ENCODE measurements at regions not wholly inside any gene's neighbourhood (a gene's known extent, or its start where the extent isn't known, plus 50 kb on each side); places are given as distances from the start of the nearest gene placed in this dataset.
"Not testable (repeated sequence)": the region's sequence is repeated elsewhere in the genome, so short reads cannot be mapped to it uniquely, and the experiment has no call there.

- DNase-seq (ENCODE audit: low spot score): no peak
Measured at GRCh38 chr1:115453666-115454065, 115.6 kb upstream of the NGF start.

DNA sequence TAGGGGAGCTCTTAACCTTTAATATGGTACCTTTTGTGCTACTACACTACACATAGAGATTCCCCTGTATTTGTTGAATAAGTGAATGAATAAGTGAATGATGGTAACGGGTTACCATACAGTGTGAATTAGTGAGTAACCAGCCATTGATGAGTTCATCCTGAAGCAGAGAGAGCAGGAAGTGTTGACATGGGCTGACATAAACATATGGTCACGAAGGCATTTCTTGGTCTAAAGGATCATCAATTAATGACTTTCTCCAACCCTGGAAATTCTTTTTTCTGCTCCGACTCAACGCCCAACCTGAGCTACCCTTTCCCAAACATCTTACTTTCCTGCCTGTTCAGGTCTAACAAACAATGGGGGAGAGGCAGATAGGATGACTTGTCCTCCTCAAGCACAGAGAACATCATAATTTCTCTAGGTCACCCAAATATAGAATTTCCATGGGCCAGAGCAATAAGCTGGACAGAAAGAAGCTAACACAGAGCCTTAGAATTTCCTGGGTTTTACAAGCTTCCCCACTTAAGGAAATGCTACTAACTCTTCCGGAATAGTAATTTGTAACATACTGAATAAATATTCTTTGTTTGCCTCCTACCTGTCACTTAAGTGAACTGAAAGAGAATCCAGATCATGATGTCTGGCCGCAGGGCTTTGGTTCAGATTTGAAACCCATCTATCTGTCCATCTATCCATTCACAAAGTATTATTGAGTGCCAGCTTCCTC lies 114.7 kb upstream of the NGF start:
- no peak for DNase-seq (ENCODE audit: low spot score)

DNA sequence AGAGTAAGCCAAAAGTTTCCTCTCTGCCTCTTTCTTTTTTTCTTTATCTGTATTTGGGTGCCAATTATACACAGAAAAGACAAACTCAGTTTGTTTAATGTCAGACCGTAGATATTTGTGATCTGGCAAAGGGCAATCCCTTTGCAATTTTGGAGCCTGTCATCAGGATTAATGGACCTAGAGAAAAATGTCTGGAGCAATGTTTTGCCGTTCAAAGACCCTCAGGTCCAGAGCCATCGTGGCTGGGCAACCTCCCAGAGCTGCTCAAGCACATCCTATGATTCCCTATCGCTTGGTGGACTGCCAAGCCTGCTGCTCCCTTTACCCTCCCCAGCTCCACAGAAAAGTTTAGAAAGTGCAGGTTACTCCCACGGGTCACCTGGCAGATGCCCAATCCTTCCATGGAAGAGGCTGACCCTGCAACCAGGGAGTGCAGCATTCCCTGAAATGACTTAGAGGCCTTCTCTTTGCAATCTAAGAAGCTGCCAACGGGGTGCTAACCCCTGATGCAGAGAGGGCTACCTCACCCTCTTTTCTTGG lies 112.5 kb upstream of the NGF start:
- no peak for DNase-seq (ENCODE audit: low spot score)

- DNase-seq (ENCODE audit: low spot score): no peak
Measured at GRCh38 chr1:115448282-115449044, 110.4 kb upstream of the NGF start.

DNA sequence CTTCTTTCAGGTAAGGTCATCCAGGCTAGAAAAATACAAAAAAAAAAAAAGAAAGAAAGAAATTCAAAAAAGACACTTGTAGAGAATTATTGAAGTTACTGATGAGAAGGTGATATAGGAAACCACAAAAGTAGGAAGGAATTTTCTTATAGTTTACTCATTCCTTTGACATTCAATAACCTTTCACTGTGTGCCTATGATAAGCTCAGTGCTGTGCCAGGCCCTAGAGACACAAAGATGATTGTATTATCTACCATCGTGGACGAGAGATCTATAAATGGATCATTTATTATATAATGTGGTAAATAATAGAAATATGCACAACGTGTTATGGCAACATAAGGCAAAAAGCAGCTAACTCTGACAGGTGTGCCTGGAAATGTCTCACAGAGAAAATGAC lies 109.6 kb upstream of the NGF start:
- DNase-seq (ENCODE audit: low spot score): no peak

DNA sequence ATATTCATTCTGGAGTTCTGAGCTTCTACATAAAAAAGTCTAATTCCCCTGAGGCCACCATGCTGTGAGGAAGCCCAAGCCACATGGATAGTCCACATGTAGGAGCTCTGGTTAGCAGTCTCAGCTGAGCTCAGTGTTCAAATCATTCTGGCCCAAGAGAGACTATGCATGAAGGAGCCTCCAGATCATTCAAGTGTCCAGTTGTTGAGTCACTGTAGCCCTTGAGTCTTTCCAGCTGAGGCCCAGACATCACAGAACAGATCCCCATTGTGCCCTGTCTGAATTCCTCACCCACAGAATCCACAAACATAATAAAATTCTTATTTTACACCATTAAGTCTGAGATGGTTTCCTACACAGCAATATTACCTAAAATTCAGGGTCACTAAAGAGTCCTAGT lies 107.0 kb upstream of the NGF start:
- DNase-seq (ENCODE audit: low spot score): no peak

- no peak for DNase-seq (ENCODE audit: low spot score)
Measured at GRCh38 chr1:115440733-115441132, 102.7 kb upstream of the NGF start.

DNA sequence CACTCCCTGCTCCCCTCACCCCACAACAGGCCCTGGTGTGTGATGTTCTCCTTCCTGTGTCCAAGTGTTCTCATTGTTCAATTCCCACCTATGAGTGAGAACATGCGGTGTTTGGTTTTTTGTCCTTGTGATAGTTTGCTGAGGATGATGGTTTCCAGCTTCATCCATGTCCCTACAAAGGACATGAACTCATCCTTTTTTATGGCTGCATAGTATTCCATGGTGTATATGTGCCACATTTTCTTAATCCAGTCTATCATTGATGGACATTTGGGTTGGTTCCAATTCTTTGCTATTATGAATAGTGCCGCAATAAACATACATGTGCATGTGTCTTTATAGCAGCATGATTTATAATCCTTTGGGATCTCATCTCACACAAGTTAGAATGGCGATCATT lies 101.5 kb upstream of the NGF start:
- DNase-seq (ENCODE audit: low spot score): not testable (repeated sequence)

- no peak for DNase-seq (ENCODE audit: low spot score)
Measured at GRCh38 chr1:115437196-115437595, 99.1 kb upstream of the NGF start.

DNA sequence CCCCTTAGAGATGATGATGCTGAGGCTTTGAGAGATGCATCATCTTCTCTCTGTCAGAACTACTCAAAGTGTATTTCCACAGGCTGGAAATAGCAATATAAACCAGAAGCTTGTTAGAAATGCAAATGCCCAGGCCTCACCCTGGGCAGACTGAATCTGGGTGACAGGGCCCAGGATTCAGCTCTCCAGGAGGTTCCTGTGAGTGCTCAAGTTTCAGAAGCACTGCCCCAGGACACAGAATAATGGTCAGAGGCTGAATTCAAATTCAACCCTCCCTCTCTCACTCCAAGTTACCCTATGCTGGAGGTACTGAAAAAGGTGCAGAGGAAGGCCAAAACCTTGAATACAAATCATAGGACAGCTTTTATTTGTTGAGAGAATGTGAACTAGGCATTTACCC lies 98.5 kb upstream of the NGF start:
- no peak for DNase-seq (ENCODE audit: low spot score)

DNA sequence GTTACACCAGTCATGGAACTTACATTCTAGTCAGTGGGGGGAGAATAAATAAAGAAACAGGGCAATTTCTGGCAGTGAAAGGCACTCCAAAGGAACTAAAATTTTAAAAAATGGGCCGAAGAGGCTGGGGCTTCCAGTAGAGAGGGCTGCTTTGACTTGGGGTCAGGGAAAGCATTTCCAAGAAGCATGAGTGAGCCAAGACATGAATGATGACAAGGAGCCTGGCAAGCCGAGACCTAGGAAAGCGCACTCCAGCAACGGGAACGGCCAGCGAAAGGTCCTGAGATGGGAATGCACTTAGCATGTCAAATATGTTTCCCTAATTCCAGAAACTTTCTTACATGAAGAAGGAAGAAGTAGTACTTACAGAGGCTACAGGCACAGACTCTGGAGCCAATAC lies 95.4 kb upstream of the NGF start:
- DNase-seq (ENCODE audit: low spot score): no peak

DNA sequence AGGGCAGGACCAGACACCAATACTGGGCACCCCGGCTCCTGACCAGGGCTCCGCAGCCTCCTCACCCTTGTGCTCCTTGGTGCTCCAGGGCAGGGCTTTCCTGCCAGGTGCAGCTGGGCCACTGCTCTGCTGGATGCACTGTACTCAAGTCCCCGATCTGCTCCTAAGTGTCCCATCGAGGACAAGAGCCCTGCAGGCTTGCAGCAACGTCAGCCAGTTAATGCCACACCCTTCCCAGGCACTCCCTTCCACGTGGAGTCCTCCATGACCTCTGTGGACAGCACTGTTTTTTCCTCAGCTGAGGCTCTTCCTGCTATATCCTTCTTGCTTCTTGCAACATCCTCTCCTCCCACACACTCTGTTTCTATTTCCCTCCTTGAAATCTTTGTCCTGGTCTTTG lies 94.0 kb upstream of the NGF start:
- DNase-seq (ENCODE audit: low spot score): no peak

DNA sequence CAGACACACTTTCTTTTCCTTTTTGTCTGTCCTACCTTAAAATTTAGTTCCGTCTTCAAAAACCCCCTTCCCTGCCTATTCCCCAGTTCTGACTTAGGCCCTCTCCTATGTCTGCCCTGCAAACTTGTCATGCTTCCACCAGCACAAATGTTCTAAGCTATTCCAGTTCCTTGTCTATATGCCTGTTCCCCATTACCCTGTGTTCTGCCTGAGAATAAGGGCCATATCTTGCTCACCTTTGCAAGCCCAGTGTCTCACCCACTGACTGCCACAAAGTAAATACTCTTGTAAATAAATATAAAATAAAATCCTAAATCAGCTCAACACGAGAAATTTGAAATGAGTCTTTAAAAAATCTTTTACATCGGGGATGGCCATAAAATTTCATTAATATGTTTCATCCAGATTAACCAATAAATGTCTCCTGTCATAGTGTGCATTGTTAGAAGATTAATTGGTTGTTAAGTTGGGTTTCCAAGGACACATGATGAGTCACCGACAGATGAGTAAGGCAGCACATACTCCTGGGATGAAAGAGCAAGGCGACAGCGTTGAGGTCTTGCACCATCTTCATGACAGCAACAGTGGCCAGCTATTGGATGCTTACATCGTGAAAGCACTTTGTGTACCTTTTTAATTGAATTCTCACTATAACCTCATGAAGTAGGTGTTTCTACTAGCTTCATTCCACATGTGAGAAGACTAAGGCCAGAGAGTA lies 92.6 kb upstream of the NGF start:
- peak; percentile 81 for DNase-seq (ENCODE audit: low spot score)

DNA sequence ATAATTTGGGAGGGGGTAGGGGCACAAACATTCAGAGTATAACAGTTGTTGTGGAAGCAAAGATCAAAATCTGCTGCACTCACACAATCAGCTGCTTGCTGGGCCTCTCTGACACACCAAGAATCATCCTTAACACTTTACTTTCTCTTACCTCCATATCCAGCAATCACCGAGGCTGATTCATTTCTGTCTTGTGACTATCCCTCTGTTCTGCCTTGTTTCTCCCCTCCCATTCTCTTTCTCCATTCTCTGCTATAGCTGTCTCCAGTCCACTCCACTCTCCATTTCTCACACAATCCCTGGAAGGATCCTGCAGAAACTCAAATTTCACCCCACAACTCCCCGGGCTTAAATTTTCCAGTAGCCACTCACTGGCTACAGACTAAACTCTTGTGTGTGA lies 91.8 kb upstream of the NGF start:
- peak; percentile 21 for DNase-seq (ENCODE audit: low spot score)

- DNase-seq (ENCODE audit: low spot score): peak; percentile 32
Measured at GRCh38 chr1:115429241-115429640, 91.2 kb upstream of the NGF start.

GRCh38 chr1:115428676-115429075 lies 90.6 kb upstream of the NGF start:
- DNase-seq (ENCODE audit: low spot score): no peak

DNA sequence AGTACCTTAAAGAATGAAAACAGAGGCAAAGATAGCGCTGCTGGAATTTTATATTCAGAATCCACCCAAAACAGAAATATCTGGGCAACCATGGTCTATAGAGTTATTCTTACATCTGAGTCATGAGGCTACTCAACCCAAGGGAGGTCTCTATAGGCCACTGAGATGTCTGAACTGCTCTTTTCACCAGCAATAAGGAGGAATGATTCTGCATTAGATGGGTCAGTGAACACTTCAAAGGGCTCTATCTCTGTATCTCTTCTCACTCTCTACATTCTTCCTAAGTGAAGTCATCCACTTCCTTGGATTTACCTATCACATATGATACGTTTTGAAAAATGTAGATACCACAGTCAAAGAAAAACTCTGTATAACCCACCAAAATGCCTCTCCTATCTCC lies 90.2 kb upstream of the NGF start:
- no peak for DNase-seq (ENCODE audit: low spot score)

- no peak for DNase-seq (ENCODE audit: low spot score)
Measured at GRCh38 chr1:115426956-115427355, 88.9 kb upstream of the NGF start.

DNA sequence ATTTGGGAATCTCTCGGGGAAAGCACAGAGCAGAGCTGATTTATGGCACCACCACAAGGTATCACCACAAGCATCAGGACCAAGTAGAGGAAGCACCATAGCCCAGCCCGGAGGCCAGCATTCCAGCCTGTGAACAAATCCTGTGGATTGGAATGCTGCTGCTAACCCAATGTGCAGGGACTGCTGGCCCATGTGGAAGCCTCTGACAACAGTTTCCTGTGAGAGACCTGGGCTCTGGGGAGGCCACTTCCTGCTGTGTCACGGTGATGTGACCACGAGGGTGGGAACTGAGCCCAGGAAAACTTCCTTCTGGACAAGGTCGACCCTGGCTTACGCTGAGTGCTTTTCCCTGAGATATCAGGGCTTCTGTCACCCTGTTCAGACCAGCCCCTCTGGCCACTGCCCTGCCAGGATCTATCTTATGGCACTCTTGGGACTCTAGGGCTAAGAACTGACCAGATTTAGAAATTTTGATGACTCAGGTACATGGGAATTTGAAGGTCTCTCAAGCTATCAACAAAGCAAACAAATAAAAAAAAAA lies 88.3 kb upstream of the NGF start:
- peak; percentile 61 for DNase-seq (ENCODE audit: low spot score)

DNA sequence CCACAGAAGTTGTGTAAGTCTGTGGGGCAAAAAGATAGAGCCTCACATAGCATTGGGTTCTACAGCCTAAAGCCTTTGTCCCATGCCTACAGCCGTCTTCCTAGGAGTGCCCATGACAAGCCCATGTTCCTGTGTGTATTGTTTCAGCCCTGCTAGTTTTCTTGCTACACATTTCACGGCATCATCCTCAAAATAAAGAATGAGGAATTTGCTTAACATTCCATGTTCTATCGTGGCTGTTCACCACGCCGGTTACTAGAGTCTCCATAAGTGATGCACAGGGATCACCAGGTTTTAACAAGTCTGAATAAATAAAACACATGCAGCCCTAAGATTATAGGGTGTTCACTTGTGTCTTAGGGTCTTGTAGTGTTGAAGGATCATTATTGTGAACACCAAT lies 87.4 kb upstream of the NGF start:
- no peak for DNase-seq (ENCODE audit: low spot score)

DNA sequence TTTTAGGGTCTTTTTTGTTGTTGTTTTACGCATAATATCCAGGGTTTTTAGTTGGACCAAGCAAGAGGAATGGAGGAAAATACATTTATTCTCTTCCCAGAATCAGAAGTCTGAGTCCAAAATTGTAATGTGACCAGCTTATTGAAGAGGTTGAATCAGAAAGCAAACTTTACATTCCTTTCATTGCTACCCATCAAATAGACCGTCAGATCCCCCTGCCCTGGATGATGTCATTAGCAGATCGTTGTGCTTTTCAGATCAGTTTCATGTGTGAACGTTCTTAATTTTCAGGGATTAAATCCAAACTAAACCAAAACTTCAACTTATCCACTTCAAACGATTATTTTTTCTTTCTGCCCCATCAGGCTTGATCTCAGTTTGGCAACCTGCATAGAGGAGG lies 85.7 kb upstream of the NGF start:
- peak; percentile 25 for DNase-seq (ENCODE audit: low spot score)

DNA sequence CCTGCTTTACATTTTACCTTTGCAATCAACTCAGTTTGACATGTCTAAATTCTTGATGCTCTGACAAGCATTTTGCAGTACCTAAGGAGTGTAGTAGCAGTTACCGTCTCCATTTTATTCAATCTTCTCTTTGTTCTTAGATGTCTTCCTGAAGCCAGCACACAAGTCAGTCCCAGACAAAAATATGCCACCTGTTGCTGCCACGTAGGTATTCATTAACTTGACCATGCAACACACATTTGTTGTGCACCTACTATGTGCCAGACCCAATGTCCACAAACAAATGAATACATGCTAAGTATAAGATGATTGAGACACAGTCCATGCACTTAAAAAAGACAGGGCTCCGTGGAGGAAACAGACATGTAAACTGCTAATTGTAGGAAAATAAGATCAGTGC lies 81.5 kb upstream of the NGF start:
- no peak for DNase-seq (ENCODE audit: low spot score)

DNA sequence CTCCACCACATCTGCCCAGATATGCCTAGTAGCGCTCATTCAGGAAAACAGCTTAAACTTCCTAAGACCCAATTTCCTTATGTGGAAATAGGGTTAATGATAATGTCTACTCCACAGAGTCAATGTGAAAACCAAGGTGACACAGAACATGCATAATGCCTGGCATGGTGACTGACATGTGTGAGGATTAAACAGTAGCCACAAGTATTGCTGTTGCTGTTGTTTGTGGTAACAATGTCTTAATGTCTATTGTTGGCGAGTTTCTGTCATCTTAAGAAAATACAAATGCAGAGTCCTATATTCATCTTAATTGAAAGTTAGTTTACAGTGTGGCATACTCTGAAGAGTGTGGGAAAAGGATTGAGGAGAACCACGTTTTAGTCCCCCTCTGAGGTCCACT lies 75.6 kb upstream of the NGF start:
- DNase-seq (ENCODE audit: low spot score): no peak

Measured in AG08396 (cell line).